ENCODE measurements at regions not wholly inside any gene's neighbourhood (a gene's known extent, or its start where the extent isn't known, plus 50 kb on each side); places are given as distances from the start of the nearest gene placed in this dataset.
A peak's percentile ranks its signal among the peaks of the same experiment; 100 is the strongest.

DNA sequence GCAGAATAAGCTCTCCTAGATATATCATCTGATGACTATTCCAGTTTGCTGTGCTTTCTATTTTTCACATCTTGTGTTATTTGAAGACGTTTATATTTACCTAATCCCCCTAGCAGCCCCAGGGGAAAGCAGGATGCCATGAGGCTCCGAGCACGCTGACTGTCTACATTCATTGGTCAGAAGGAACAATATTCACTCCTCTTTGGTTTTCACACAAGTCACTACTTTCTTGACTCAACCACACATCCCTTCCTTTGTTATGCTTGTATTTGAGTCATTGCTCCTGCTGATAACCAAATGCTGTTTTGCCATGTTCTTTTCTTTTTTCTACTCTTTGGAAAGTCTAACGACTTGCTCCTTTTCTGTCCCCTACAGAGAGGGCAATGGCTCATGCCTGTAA lies 86.5 kb upstream of the SLC38A2 start:
- CTCF ChIA-PET: interaction anchor here (0.6 to 1.0 kb wide), 3 partner anchors 9 to 16 kb away, joined by 3 to 5 read pairs (median 3); no protein-coding TSS in a partner anchor
- BruUV-seq (replicated peaks): no TSS peak
- DNase-seq (ENCODE audit: unreplicated experiment): no peak
- Mint-ChIP-seq H3K27ac (ENCODE audit: low read depth, unreplicated experiment) (no peak overlapping the region), H3K9me3 (ENCODE audit: unreplicated experiment) (no peaks in the 10 kb centered on the region), H3K4me1 (ENCODE audit: insufficient read depth, unreplicated experiment) (peaks cover 29% of the 10 kb centered on the region), H3K36me3 (ENCODE audit: insufficient read depth, unreplicated experiment) (no peaks in the 10 kb centered on the region), H3K4me3 (ENCODE audit: unreplicated experiment) (no peak overlapping the region), H3K27me3 (ENCODE audit: insufficient read depth, unreplicated experiment) (no peaks in the 10 kb centered on the region)
- intact Hi-C loops (cut with micrococcal nuclease): no loop called here
- POLR2A ChIA-PET: interaction anchor here (1.0 to 1.1 kb wide), 3 partner anchors 9 to 100 kb away, joined by 3 read pairs; no protein-coding TSS in a partner anchor
- TF ChIP-seq, protein P1, sequence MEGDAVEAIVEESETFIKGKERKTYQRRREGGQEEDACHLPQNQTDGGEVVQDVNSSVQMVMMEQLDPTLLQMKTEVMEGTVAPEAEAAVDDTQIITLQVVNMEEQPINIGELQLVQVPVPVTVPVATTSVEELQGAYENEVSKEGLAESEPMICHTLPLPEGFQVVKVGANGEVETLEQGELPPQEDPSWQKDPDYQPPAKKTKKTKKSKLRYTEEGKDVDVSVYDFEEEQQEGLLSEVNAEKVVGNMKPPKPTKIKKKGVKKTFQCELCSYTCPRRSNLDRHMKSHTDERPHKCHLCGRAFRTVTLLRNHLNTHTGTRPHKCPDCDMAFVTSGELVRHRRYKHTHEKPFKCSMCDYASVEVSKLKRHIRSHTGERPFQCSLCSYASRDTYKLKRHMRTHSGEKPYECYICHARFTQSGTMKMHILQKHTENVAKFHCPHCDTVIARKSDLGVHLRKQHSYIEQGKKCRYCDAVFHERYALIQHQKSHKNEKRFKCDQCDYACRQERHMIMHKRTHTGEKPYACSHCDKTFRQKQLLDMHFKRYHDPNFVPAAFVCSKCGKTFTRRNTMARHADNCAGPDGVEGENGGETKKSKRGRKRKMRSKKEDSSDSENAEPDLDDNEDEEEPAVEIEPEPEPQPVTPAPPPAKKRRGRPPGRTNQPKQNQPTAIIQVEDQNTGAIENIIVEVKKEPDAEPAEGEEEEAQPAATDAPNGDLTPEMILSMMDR (IDR thresholded peaks at IDR 0.05; ENCODE audit: unreplicated experiment): no peak

DNA sequence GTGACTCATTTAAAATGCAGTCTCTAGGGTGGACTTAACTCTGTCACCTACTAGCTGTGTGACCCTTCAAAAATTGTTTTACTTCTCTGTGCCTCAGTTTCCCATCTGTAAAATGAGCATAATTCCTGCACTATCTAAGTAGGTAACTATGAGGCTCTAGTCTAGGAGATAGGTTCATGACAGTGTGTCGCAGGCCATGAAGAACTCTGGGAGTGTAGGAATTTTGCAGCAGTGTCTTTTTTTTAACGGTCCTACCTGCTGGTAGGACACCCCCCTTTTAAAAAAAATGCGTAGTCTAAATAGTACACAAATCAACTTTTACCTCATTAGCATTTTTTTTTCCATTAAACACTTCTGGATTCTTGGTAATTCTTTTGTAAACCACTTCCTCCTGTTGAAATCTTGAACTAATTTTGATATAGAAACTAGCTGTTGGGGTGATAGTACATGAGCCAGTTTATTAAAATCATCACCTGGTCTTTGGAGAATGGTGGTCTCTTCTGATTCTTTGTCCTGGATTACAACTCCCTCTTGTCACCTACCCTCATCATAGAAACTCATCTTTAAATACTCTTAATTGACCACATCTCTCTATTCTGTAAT lies 86.0 kb upstream of the SLC38A2 start:
- no peak overlapping the region for H3K4me3 Mint-ChIP-seq (ENCODE audit: unreplicated experiment)
- no peaks in the 10 kb centered on the region for H3K36me3 Mint-ChIP-seq (ENCODE audit: insufficient read depth, unreplicated experiment)
- CTCF ChIA-PET: interaction anchor here (0.6 kb wide), 1 partner anchor 16 kb away, joined by 3 read pairs; no protein-coding TSS in a partner anchor
- no peak overlapping the region for H3K27ac Mint-ChIP-seq (ENCODE audit: low read depth, unreplicated experiment)
- BruUV-seq (replicated peaks): no TSS peak
- no peaks in the 10 kb centered on the region for H3K9me3 Mint-ChIP-seq (ENCODE audit: unreplicated experiment)
- no peak for DNase-seq (ENCODE audit: unreplicated experiment)
- no peaks in the 10 kb centered on the region for H3K27me3 Mint-ChIP-seq (ENCODE audit: insufficient read depth, unreplicated experiment)
- intact Hi-C loops (cut with micrococcal nuclease): no loop called here
- peaks cover 32% of the 10 kb centered on the region for H3K4me1 Mint-ChIP-seq (ENCODE audit: insufficient read depth, unreplicated experiment)
- TF ChIP-seq, protein P1 (IDR thresholded peaks at IDR 0.05; ENCODE audit: unreplicated experiment): no peak
- POLR2A ChIA-PET: interaction anchor here (1.0 to 1.1 kb wide), 3 partner anchors 8 to 100 kb away, joined by 3 read pairs; no protein-coding TSS in a partner anchor

DNA sequence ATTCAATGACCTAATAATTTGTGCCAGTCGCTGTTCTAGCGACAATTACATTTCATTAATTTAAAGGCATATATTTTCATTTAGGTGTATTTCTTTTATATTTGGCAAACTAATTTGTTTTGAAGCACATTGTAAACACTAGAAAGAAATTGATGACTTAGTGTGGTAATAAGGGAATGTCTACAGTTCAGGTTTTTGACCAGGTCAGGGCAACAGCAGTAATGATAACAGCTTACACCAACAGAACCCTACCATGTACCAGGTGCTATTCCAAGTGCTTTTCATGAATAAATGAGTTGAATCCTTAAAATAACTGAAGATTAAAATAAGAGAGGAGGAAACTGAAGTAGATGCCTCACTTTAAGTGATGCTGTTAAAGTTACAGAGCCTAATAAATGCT lies 85.4 kb upstream of the SLC38A2 start:
- no TSS peak for BruUV-seq (replicated peaks)
- H3K4me3 Mint-ChIP-seq (ENCODE audit: unreplicated experiment): no peak overlapping the region
- intact Hi-C loops (cut with micrococcal nuclease): no loop called here
- TF ChIP-seq, protein P1 (IDR thresholded peaks at IDR 0.05; ENCODE audit: unreplicated experiment): no peak
- peaks cover 39% of the 10 kb centered on the region for H3K4me1 Mint-ChIP-seq (ENCODE audit: insufficient read depth, unreplicated experiment)
- DNase-seq (ENCODE audit: unreplicated experiment): no peak
- no peak overlapping the region for H3K27ac Mint-ChIP-seq (ENCODE audit: low read depth, unreplicated experiment)
- ChIA-PET CTCF (no interaction called here), POLR2A (interaction anchor here (0.7 to 1.1 kb wide), 3 partner anchors 8 to 99 kb away, joined by 3 to 6 read pairs (median 3); no protein-coding TSS in a partner anchor)
- H3K9me3 Mint-ChIP-seq (ENCODE audit: unreplicated experiment): no peaks in the 10 kb centered on the region
- H3K27me3 Mint-ChIP-seq (ENCODE audit: insufficient read depth, unreplicated experiment): no peaks in the 10 kb centered on the region
- no peaks in the 10 kb centered on the region for H3K36me3 Mint-ChIP-seq (ENCODE audit: insufficient read depth, unreplicated experiment)

DNA sequence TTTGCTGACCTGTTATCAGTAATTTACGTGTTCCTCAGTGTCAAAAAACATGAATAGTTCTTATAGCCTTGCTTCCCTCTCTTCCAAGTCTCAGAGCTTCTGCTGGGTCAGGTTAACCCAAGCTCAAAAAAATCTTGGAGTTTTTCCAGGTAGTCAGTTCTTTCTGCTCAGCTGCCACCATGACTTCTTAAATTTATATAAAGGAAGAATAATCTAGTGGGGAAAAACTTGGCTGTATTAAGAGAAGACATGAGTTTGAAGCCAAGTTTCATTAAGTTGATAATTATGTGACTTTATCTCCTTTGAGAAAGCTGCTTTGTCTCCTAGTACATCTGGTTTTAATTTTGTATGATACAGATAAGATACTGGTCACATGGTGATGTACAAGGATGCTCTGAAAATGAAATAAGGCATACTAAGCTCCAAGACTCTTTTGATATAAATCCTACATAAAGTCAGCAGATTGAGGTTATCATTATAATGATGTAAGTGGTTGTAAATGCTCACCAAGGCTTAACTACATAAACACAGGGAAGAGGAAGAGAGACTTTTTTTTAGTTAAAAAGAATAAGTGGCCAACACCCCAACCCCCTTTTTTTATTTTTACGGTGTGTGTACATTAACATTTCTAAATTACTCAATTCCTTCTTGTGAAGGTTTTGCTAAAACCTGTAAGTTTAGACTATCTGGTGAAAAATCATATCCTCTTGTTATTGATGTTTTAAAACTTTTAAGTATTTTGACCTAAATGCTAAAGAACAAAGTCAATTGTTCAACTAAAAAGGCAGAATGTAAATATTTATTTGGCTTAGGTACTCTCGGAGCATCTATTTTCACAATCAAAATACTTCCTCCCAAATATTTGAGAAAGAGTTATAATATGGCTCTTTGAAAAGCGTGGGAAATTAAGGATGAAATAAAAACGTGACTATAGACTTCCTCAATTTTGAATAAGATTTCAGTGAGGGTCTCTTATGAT lies 84.1 kb upstream of the SLC38A2 start:
- no TSS peak for BruUV-seq (replicated peaks)
- no peaks in the 10 kb centered on the region for H3K27me3 Mint-ChIP-seq (ENCODE audit: insufficient read depth, unreplicated experiment)
- ChIA-PET POLR2A (interaction anchor here (0.5 to 3.1 kb wide), 15 partner anchors 8 to 209 kb away, joined by 3 to 30 read pairs (median 4); no protein-coding TSS in a partner anchor), CTCF (interaction anchor here (0.6 to 1.2 kb wide), 4 partner anchors 13 to 212 kb away, joined by 3 to 4 read pairs (median 3); no protein-coding TSS in a partner anchor)
- H3K4me1 Mint-ChIP-seq (ENCODE audit: insufficient read depth, unreplicated experiment): peaks cover 49% of the 10 kb centered on the region
- no peak for DNase-seq (ENCODE audit: unreplicated experiment)
- no peaks in the 10 kb centered on the region for H3K36me3 Mint-ChIP-seq (ENCODE audit: insufficient read depth, unreplicated experiment)
- intact Hi-C loops (cut with micrococcal nuclease): no loop called here
- no peaks in the 10 kb centered on the region for H3K9me3 Mint-ChIP-seq (ENCODE audit: unreplicated experiment)
- peak overlapping the region; percentile 22 for H3K4me3 Mint-ChIP-seq (ENCODE audit: unreplicated experiment)
- TF ChIP-seq, protein P1 (IDR thresholded peaks at IDR 0.05; ENCODE audit: unreplicated experiment): no peak
- peak overlapping the region; percentile 59 for H3K27ac Mint-ChIP-seq (ENCODE audit: low read depth, unreplicated experiment)
